NT2/D1 (cell line): ENCODE measurements at regions not wholly inside any gene's neighbourhood (a gene's known extent, or its start where the extent isn't known, plus 50 kb on each side); places are given as distances from the start of the nearest gene placed in this dataset.

Experiments used
- DNase-seq: peaks from one replicate; pipeline ENCODE4 v3.0.0-alpha.2; 2011; ENCODE audit warnings: low read depth, low spot score
- H3K27me3 ChIP-seq: 2 replicates; pipeline ENCODE4 v1.6.0; 2011; ENCODE audit warnings: mild to moderate bottlenecking; ENCODE audit not compliant: insufficient read length, insufficient read depth
- H3K36me3 ChIP-seq: 2 replicates; pipeline ENCODE4 v1.6.1; 2011; ENCODE audit warnings: mild to moderate bottlenecking, low read length, mixed read lengths; ENCODE audit not compliant: insufficient read depth, insufficient read length
- H3K4me1 ChIP-seq: 2 replicates; pipeline ENCODE4 v1.5.1; 2011; ENCODE audit not compliant: insufficient read depth, insufficient read length
- H3K4me3 ChIP-seq: 2 replicates; pipeline ENCODE4 v1.5.1; 2011; ENCODE audit warnings: low read depth; ENCODE audit not compliant: insufficient read length
- H3K9ac ChIP-seq: 2 replicates; pipeline ENCODE4 v1.6.0; 2011; ENCODE audit warnings: low read depth; ENCODE audit not compliant: insufficient read length
- H3K9me3 ChIP-seq: 2 replicates; pipeline ENCODE4 v1.5.1; 2011; ENCODE audit warnings: mild to moderate bottlenecking, low read length; ENCODE audit not compliant: insufficient read depth
- SUZ12 ChIP-seq: IDR thresholded peaks from 2 replicates; pipeline ENCODE4 v1.6.1; 2011; ENCODE audit not compliant: insufficient read length, insufficient read depth; ENCODE audit errors: extremely low read depth
- YY1 ChIP-seq: IDR thresholded peaks from 2 replicates; pipeline ENCODE4 v1.6.1; 2011; ENCODE audit not compliant: insufficient read length, insufficient read depth
- ZNF274 ChIP-seq: IDR thresholded peaks from 2 replicates; pipeline ENCODE4 v1.6.1; 2011; ENCODE audit warnings: mild to moderate bottlenecking, low read depth, low read length

- no peaks in the 10 kb centered on the region for H3K27me3 ChIP-seq
- no peak for DNase-seq
- H3K4me1 ChIP-seq = peaks cover 30% of the 10 kb centered on the region
- TF ChIP-seq YY1 (no peak), SUZ12 (no peak), ZNF274 (no peak)
- H3K9me3 ChIP-seq = no peaks in the 10 kb centered on the region
- H3K9ac ChIP-seq = no peak overlapping the region
- no peaks in the 10 kb centered on the region for H3K36me3 ChIP-seq
- no peak overlapping the region for H3K4me3 ChIP-seq
These were observed 103.3 kb upstream of the CIBAR2 start for GRCh38 chr16:85215478-85216118.

GRCh38 chr16:85216522-85217375 lies 104.5 kb upstream of the CIBAR2 start:
- no peak overlapping the region for H3K9ac ChIP-seq
- no peaks in the 10 kb centered on the region for H3K9me3 ChIP-seq
- H3K4me1 ChIP-seq = peaks cover 31% of the 10 kb centered on the region
- no peak overlapping the region for H3K4me3 ChIP-seq
- DNase-seq = no peak
- no peaks in the 10 kb centered on the region for H3K27me3 ChIP-seq
- no peaks in the 10 kb centered on the region for H3K36me3 ChIP-seq
- TF ChIP-seq YY1 = no peak
- no peak for TF ChIP-seq SUZ12
- TF ChIP-seq ZNF274 = no peak

DNA sequence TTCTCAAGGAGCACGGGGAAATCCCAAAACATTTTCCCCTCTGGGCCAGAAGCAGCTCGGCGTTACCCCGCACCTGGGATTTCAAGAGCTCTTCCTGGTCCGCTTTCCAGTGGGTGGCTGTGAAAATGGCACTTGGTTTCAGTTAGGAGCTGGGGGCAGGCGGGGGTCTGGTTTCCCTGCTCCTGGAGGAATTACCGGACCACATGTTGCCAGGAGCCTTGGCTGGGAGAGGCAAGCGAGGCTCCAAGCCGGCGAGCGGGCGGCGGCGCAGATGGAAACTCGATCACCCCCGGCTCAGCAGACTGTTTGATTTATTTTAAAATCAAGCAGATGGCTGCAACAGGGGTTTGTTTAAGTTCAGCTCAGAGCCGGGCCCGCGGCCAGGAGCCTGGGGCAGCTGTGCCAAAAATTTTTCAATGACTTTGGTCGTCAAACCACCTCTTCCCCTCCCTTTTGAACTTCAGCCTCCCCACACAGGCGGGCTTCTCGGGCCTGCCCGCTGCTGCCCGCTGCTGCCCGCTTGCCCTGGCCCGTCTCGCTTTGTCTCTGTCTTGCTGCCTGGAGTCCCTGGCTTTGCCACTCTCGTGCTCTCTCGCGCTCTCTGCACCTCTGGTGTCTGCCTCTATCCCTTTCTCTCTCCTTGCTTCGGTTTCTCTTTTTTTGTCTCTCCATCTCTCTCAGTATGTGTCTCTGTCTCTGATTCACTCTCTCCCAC lies 108.0 kb upstream of the CIBAR2 start:
- Histone ChIP-seq H3K36me3 (peaks cover 3% of the 10 kb centered on the region), H3K9ac (peak overlapping the region; percentile 18), H3K4me1 (peaks cover 25% of the 10 kb centered on the region), H3K4me3 (no peak overlapping the region), H3K27me3 (no peaks in the 10 kb centered on the region), H3K9me3 (peaks cover 4% of the 10 kb centered on the region; the same call in 1 of the 2 replicates)
- TF ChIP-seq ZNF274 = no peak
- no peak for TF ChIP-seq SUZ12
- no peak for TF ChIP-seq YY1
- DNase-seq = no peak

- no peak for DNase-seq
- Histone ChIP-seq H3K9me3 (peaks cover 10% of the 10 kb centered on the region; the same call in 1 of the 2 replicates), H3K4me3 (no peak overlapping the region), H3K27me3 (no peaks in the 10 kb centered on the region), H3K36me3 (peaks cover 3% of the 10 kb centered on the region), H3K9ac (peak overlapping the region; percentile 47), H3K4me1 (peaks cover 22% of the 10 kb centered on the region)
- TF ChIP-seq SUZ12 (no peak), ZNF274 (no peak), YY1 (no peak)
These were observed 108.9 kb upstream of the CIBAR2 start for GRCh38 chr16:85220964-85221731.

- no peak overlapping the region for H3K4me3 ChIP-seq
- H3K9ac ChIP-seq = no peak overlapping the region
- peaks cover 3% of the 10 kb centered on the region for H3K36me3 ChIP-seq
- no peak for DNase-seq
- peaks cover 10% of the 10 kb centered on the region; the same call in 1 of the 2 replicates for H3K9me3 ChIP-seq
- TF ChIP-seq SUZ12 = no peak
- TF ChIP-seq YY1 = no peak
- no peak for TF ChIP-seq ZNF274
- H3K27me3 ChIP-seq = no peaks in the 10 kb centered on the region
- peaks cover 22% of the 10 kb centered on the region for H3K4me1 ChIP-seq
These were observed 109.5 kb upstream of the CIBAR2 start for GRCh38 chr16:85221771-85222154.

GRCh38 chr16:85222155-85222863 lies 110.0 kb upstream of the CIBAR2 start:
- peaks cover 3% of the 10 kb centered on the region for H3K36me3 ChIP-seq
- peaks cover 24% of the 10 kb centered on the region for H3K4me1 ChIP-seq
- H3K27me3 ChIP-seq = no peaks in the 10 kb centered on the region
- TF ChIP-seq ZNF274 (no peak), YY1 (no peak), SUZ12 (no peak)
- no peak for DNase-seq
- no peak overlapping the region for H3K4me3 ChIP-seq
- H3K9me3 ChIP-seq = peaks cover 10% of the 10 kb centered on the region; the same call in 1 of the 2 replicates
- no peak overlapping the region for H3K9ac ChIP-seq
